ENCODE measurements at regions not wholly inside any gene's neighbourhood (a gene's known extent, or its start where the extent isn't known, plus 50 kb on each side); places are given as distances from the start of the nearest gene placed in this dataset.
"Not testable (repeated sequence)": the region's sequence is repeated elsewhere in the genome, so short reads cannot be mapped to it uniquely, and the experiment has no call there.

- peak; percentile 38 to 50 for DNase-seq
These were observed 53.3 kb downstream of the FOXD4L1 start for GRCh38 chr2:113551637-113552318.

- DNase-seq: not testable (repeated sequence)
These were observed 61.4 kb downstream of the FOXD4L1 start for GRCh38 chr2:113559820-113560219.

GRCh38 chr2:113562662-113563061 lies 64.2 kb downstream of the FOXD4L1 start:
- not testable (repeated sequence) for DNase-seq

- DNase-seq: not testable (repeated sequence)
These were observed 60.2 kb upstream of the RABL2A start for GRCh38 chr2:113566674-113567480.

GRCh38 chr2:113567481-113567849 lies 59.6 kb upstream of the RABL2A start:
- DNase-seq: not testable (repeated sequence)

GRCh38 chr2:113568231-113568630 lies 58.8 kb upstream of the RABL2A start:
- DNase-seq: not testable (repeated sequence)

- DNase-seq: not testable (repeated sequence)
These were observed 57.0 kb upstream of the RABL2A start for GRCh38 chr2:113570082-113570481.

- DNase-seq: not testable (repeated sequence)
These were observed 56.5 kb upstream of the RABL2A start for GRCh38 chr2:113570509-113571009.

- not testable (repeated sequence) for DNase-seq
These were observed 55.5 kb upstream of the RABL2A start for GRCh38 chr2:113571482-113572068.

- DNase-seq: not testable (repeated sequence)
These were observed 51.3 kb upstream of the RABL2A start for GRCh38 chr2:113575721-113576120.

- not testable (repeated sequence) for DNase-seq
These were observed 50.7 kb upstream of the RABL2A start for GRCh38 chr2:113576353-113576752.

All from activated CD4-positive, alpha-beta T cell treated with anti-CD3 and anti-CD28 coated beads, Interleukin-2, amount 50 U/mL, for 48 hours (primary cell).